Psoas muscle (tissue), 7 donors: ENCODE measurements at regions not wholly inside any gene's neighbourhood (a gene's known extent, or its start where the extent isn't known, plus 50 kb on each side); places are given as distances from the start of the nearest gene placed in this dataset.

Experiments
- ATAC-seq, 4 donors: fragments of 200-7000 bp; cut with Tn5 transposase; one replicate each; pipeline ENCODE4 v1.9.1; 2020; ENCODE audit warnings: moderate library complexity in 3 of 4, mild to moderate bottlenecking in 2 of 4
- DNase-seq, 2 donors: peaks; one replicate each; pipeline ENCODE4 v3.0.0-alpha.2; 2020
- H3K27ac ChIP-seq: fragments of 200-600 bp; one replicate; pipeline ENCODE4 v1.8.0; 2022
- H3K27me3 ChIP-seq, 3 donors: fragments of 200-600 bp in 1 of 3; one replicate each; pipeline versions ENCODE4 v1.6.1 to v1.8.0; 2013 to 2022; ENCODE audit warnings: low read length in 2 of 3, mild to moderate bottlenecking in 2 of 3, moderate library complexity in 1 of 3; ENCODE audit not compliant: insufficient read depth in 3 of 3
- H3K36me3 ChIP-seq, 2 donors: fragments of 200-600 bp in 1 of 2; one replicate each; pipeline versions ENCODE4 v1.6.1 to v1.8.0; 2013 to 2022; ENCODE audit warnings: low read depth in 1 of 2, mild to moderate bottlenecking in 1 of 2, moderate library complexity in 1 of 2; ENCODE audit not compliant: insufficient read depth in 1 of 2
- H3K4me1 ChIP-seq: fragments of 200-600 bp; one replicate; pipeline ENCODE4 v1.8.0; 2022
- H3K4me3 ChIP-seq: fragments of 200-600 bp; one replicate; pipeline ENCODE4 v1.8.0; 2022; ENCODE audit warnings: mild to moderate bottlenecking
- H3K9me3 ChIP-seq: fragments of 200-600 bp; one replicate; pipeline ENCODE4 v1.8.0; 2022
- whole genome bisulfite sequencing, 3 donors: extraction: QIAGEN DNeasy Blood & Tissue Kit; methylation state at CpG; one replicate each; pipeline versions ENCODE4 v1.1.6 to v1.1.7; 2013; 5-methylcytosine and 5-hydroxymethylcytosine counted together
- intact Hi-C, 2 donors: fragments of 100-400 bp; cut with DNase I; formaldehyde crosslinking; loops; one replicate each; pipeline versions ENCODE4 v1.11.0 to v1.14.2; 2022
- TF ChIP-seq, protein P1 (sequence below): fragments of 200-600 bp; IDR thresholded peaks from one replicate; pipeline ENCODE4 v1.8.0; 2022; ENCODE audit warnings: antibody characterized with exemption
- donor health status: healthy with polysubstance abuse.
- donor health status: DM: no; HTN: no; CAD: no; lungs with moderate emphysema.
- donor health status: Bipolar disorder and iron deficiency.
- donor health status: healthy.
- donor health status: DM: yes; HTN: yes; CAD: no.
- donor health status: DM: no; HTN: no; CAD: no.
- donor health status: DM: yes; HTN: yes; CAD: no.

DNA sequence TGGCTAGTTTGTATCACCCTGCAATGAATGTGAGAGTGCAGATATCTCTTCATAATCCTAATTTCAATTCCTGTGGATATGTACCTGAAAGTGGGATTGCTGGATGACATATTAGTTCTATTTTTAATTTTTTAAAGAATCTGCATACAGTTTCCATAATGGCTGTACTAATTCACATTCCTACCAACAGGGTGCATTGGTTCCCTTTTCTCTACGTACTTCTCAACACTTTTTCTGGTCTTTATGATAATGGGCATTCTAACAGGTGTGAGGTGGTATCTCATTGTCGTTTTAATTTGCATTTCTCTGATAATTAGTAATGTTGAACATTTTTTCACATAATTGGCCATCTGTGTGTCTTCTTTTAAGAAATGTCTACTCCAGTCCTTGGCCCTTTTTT is 927.5 kb downstream of the DTWD2 start:
- no peaks in the 10 kb centered on the region for H3K4me1 ChIP-seq
- intact Hi-C loops, result no loop called here
- no peaks in the 10 kb centered on the region for H3K36me3 ChIP-seq
- TF ChIP-seq, protein P1, sequence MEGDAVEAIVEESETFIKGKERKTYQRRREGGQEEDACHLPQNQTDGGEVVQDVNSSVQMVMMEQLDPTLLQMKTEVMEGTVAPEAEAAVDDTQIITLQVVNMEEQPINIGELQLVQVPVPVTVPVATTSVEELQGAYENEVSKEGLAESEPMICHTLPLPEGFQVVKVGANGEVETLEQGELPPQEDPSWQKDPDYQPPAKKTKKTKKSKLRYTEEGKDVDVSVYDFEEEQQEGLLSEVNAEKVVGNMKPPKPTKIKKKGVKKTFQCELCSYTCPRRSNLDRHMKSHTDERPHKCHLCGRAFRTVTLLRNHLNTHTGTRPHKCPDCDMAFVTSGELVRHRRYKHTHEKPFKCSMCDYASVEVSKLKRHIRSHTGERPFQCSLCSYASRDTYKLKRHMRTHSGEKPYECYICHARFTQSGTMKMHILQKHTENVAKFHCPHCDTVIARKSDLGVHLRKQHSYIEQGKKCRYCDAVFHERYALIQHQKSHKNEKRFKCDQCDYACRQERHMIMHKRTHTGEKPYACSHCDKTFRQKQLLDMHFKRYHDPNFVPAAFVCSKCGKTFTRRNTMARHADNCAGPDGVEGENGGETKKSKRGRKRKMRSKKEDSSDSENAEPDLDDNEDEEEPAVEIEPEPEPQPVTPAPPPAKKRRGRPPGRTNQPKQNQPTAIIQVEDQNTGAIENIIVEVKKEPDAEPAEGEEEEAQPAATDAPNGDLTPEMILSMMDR, result no peak
- ATAC-seq, result no peak
- no peaks in the 10 kb centered on the region for H3K9me3 ChIP-seq
- WGBS, 3 donors, result 65 to 86% (median 74%) methylated on average over 2 of the region's 2 CpGs
- no peak for DNase-seq
- no peaks in the 10 kb centered on the region for H3K27me3 ChIP-seq
- H3K27ac ChIP-seq, result no peak overlapping the region
- H3K4me3 ChIP-seq, result no peak overlapping the region

DNA sequence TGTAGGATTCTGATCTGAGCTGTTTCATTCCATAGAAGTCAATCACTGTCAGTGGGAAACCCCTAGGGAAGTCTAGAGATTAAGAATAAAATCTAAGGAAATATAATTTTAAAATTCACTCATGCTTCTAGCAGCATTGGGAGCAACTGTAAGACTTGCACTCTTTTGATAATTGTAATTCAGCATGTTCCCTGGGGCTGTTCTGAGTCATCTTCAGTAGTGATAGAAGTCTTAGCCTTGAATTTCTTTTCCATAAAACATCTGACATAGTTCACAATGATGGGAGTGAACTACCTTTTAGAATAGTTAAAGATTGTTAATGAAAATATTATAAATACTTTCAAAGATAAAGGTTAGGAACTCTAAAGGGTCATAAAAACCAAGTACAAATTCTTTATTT is 935.8 kb downstream of the DTWD2 start:
- no peaks in the 10 kb centered on the region for H3K27me3 ChIP-seq
- no peak for ATAC-seq
- peaks cover 11% of the 10 kb centered on the region for H3K9me3 ChIP-seq
- no peak for DNase-seq
- H3K4me1 ChIP-seq, result no peaks in the 10 kb centered on the region
- no peak overlapping the region for H3K27ac ChIP-seq
- TF ChIP-seq, protein P1, result no peak
- H3K4me3 ChIP-seq, result no peak overlapping the region
- intact Hi-C loops, result no loop called here
- no peaks in the 10 kb centered on the region for H3K36me3 ChIP-seq

DNA sequence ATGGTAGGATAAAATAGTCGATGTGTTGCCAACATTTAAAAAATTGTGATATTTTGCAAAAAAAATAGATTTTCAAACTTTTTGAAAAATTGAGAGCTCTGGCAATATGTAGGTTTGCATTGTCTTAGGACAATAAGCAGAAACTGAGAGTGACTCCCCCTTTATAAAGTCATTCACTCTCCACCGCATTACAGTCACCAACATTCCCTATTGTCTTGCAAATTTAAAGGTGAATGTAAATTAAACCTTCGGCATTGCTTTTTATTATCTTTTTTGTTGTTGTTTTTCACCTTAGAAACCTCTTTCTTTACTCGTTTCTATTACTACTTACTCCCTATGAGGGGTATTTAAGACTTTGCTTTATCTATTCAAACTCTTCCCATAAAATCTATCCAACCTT is 944.2 kb downstream of the DTWD2 start:
- no peak overlapping the region for H3K4me3 ChIP-seq
- ATAC-seq, result no peak
- H3K9me3 ChIP-seq, result no peaks in the 10 kb centered on the region
- intact Hi-C loops, result no loop called here
- DNase-seq, result no peak
- TF ChIP-seq, protein P1, result no peak
- H3K27me3 ChIP-seq, result no peaks in the 10 kb centered on the region
- whole genome bisulfite sequencing, 3 donors, result 74 to 77% (median 74%) methylated on average over 4 of the region's 4 CpGs
- no peaks in the 10 kb centered on the region for H3K4me1 ChIP-seq
- no peaks in the 10 kb centered on the region for H3K36me3 ChIP-seq
- no peak overlapping the region for H3K27ac ChIP-seq

DNA sequence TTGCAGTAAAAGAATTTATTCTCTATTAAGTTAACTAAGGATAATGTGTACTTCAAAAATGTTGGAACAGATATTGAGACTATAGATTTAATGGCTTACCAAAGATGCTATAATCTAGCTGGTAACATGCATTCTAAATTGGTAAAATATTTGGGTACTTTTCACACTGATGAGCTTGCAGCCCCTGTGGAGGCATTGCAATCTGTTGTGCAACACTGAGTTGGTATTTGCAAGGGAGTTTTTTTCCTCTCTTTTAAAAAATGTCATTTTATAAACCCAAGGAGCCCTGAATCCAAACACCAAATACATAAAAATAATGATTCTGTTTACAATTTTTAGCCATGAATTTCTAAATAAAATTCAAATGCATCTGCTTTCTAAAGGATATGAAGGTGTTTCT is 944.8 kb downstream of the DTWD2 start:
- no peaks in the 10 kb centered on the region for H3K4me1 ChIP-seq
- H3K36me3 ChIP-seq, result no peaks in the 10 kb centered on the region
- intact Hi-C loops, result no loop called here
- DNase-seq, result no peak
- H3K27me3 ChIP-seq, result no peaks in the 10 kb centered on the region
- no peak overlapping the region for H3K27ac ChIP-seq
- ATAC-seq, result no peak
- TF ChIP-seq, protein P1, result no peak
- no peak overlapping the region for H3K4me3 ChIP-seq
- no peaks in the 10 kb centered on the region for H3K9me3 ChIP-seq

DNA sequence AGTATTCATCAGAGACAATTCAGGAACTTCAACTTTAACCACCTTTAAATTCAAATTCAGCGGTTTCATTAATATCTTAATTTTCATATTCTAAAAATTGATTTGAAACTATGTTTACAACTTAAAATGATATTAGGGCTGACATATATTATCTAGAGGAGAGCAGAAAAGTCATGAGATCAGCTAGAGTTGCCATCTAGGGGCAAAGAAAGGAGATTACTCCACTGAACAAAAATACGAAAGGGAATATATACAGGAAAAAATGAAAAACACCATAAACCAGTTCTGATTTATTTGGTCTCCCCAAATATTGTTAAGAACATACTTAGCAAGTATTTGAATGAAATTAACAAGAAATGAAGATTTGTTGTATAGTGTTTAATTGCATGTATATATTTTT is 946.3 kb downstream of the DTWD2 start:
- WGBS, 3 donors, result 61 to 69% (median 65%) methylated on average over 2 of the region's 2 CpGs
- H3K27me3 ChIP-seq, result no peaks in the 10 kb centered on the region
- no peak for DNase-seq
- no peak overlapping the region for H3K27ac ChIP-seq
- ATAC-seq, result no peak
- H3K4me1 ChIP-seq, result no peaks in the 10 kb centered on the region
- no peak overlapping the region for H3K4me3 ChIP-seq
- H3K9me3 ChIP-seq, result no peaks in the 10 kb centered on the region
- H3K36me3 ChIP-seq, result no peaks in the 10 kb centered on the region
- TF ChIP-seq, protein P1, result no peak
- intact Hi-C loops, result no loop called here
